ENCODE measurements at regions not wholly inside any gene's neighbourhood (a gene's known extent, or its start where the extent isn't known, plus 50 kb on each side); places are given as distances from the start of the nearest gene placed in this dataset.

- Histone ChIP-seq H3K27ac (replicated peaks; ENCODE audit: low read length) (no peak overlapping the region), H2BK5ac (ENCODE audit: low read length) (no peak overlapping the region), H3K79me1 (ENCODE audit: low read depth, low read length) (no peaks in the 10 kb centered on the region), H3K23ac (ENCODE audit: low read depth, low read length, poor library complexity) (no peak overlapping the region), H3K4me1 (ENCODE audit: control insufficient read depth in 2 of 2, insufficient read depth in 1 of 2, low read depth in 1 of 2, low read length in 2 of 2) (no peaks in the 10 kb centered on the region), H2BK15ac (ENCODE audit: low read length) (no peak overlapping the region), H2BK120ac (ENCODE audit: low read depth, low read length) (no peak overlapping the region), H2AFZ (ENCODE audit: low read length) (no peak overlapping the region), H3K4ac (ENCODE audit: low read length) (no peak overlapping the region), H3K36me3 (replicated peaks in 1 of 2; ENCODE audit: control insufficient read depth in 2 of 2, insufficient read depth in 2 of 2, low read length in 2 of 2) (no peaks in the 10 kb centered on the region), H2AK5ac (ENCODE audit: low read depth, low read length) (no peak overlapping the region), H3K4me2 (ENCODE audit: insufficient read depth, low read length, poor library complexity, severe bottlenecking) (no peak overlapping the region), H3K9ac (ENCODE audit: low read depth, low read length, poor library complexity) (no peak overlapping the region), H3K4me3 (ENCODE audit: low read length in 2 of 2) (no peak overlapping the region), H2BK12ac (ENCODE audit: low read length) (no peak overlapping the region), H4K8ac (ENCODE audit: low read depth, low read length) (no peak overlapping the region), H3K18ac (ENCODE audit: low read length) (no peak overlapping the region), H3K27me3 (ENCODE audit: control insufficient read depth in 3 of 3, insufficient read depth in 3 of 3, low read depth in 1 of 3, low read length in 3 of 3) (no peaks in the 10 kb centered on the region), H3K14ac (ENCODE audit: low read length) (no peak overlapping the region), H3K9me3 (replicated peaks in 1 of 2; ENCODE audit: control insufficient read depth in 2 of 2, insufficient read depth in 1 of 2, low read depth in 1 of 2, low read length in 2 of 2) (peaks cover 0 to 7% of the 10 kb centered on the region in 2 donors), H4K91ac (ENCODE audit: low read depth, low read length, poor library complexity) (no peak overlapping the region)
- WGBS, 2 donors (ENCODE audit: extremely low coverage in 2 of 2, insufficient read length in 2 of 2, insufficient replicate concordance in 1 of 2), result no CpG with 5 or more reads among the region's 1 CpG
- DNase-seq (ENCODE audit: low spot score), result no peak
These were observed 461.8 kb downstream of the RAP2B start for GRCh38 chr3:153623834-153624233.

GRCh38 chr3:153624310-153625030 lies 462.4 kb downstream of the RAP2B start:
- no peak overlapping the region for H3K9ac ChIP-seq (ENCODE audit: low read depth, low read length, poor library complexity)
- no CpG with 5 or more reads among the region's 6 CpGs for WGBS, 2 donors (ENCODE audit: extremely low coverage in 2 of 2, insufficient read length in 2 of 2, insufficient replicate concordance in 1 of 2)
- no peak overlapping the region for H2BK15ac ChIP-seq (ENCODE audit: low read length)
- no peak overlapping the region for H3K4me2 ChIP-seq (ENCODE audit: insufficient read depth, low read length, poor library complexity, severe bottlenecking)
- no peaks in the 10 kb centered on the region for H3K79me1 ChIP-seq (ENCODE audit: low read depth, low read length)
- no peak overlapping the region for H3K14ac ChIP-seq (ENCODE audit: low read length)
- H2AFZ ChIP-seq (ENCODE audit: low read length), result no peak overlapping the region
- H3K4ac ChIP-seq (ENCODE audit: low read length), result no peak overlapping the region
- H3K23ac ChIP-seq (ENCODE audit: low read depth, low read length, poor library complexity), result no peak overlapping the region
- H3K27me3 ChIP-seq (ENCODE audit: control insufficient read depth in 3 of 3, insufficient read depth in 3 of 3, low read depth in 1 of 3, low read length in 3 of 3), result no peaks in the 10 kb centered on the region
- no peak overlapping the region for H3K18ac ChIP-seq (ENCODE audit: low read length)
- H4K91ac ChIP-seq (ENCODE audit: low read depth, low read length, poor library complexity), result no peak overlapping the region
- no peak overlapping the region for H2AK5ac ChIP-seq (ENCODE audit: low read depth, low read length)
- H3K27ac ChIP-seq (replicated peaks; ENCODE audit: low read length), result no peak overlapping the region
- no peak for DNase-seq (ENCODE audit: low spot score)
- H3K4me1 ChIP-seq (ENCODE audit: control insufficient read depth in 2 of 2, insufficient read depth in 1 of 2, low read depth in 1 of 2, low read length in 2 of 2), result no peaks in the 10 kb centered on the region
- no peak overlapping the region for H2BK12ac ChIP-seq (ENCODE audit: low read length)
- H3K4me3 ChIP-seq (ENCODE audit: low read length in 2 of 2), result no peak overlapping the region
- no peaks in the 10 kb centered on the region for H3K36me3 ChIP-seq (replicated peaks in 1 of 2; ENCODE audit: control insufficient read depth in 2 of 2, insufficient read depth in 2 of 2, low read length in 2 of 2)
- H2BK5ac ChIP-seq (ENCODE audit: low read length), result no peak overlapping the region
- H4K8ac ChIP-seq (ENCODE audit: low read depth, low read length), result no peak overlapping the region
- no peak overlapping the region for H2BK120ac ChIP-seq (ENCODE audit: low read depth, low read length)
- H3K9me3 ChIP-seq (replicated peaks in 1 of 2; ENCODE audit: control insufficient read depth in 2 of 2, insufficient read depth in 1 of 2, low read depth in 1 of 2, low read length in 2 of 2), result peaks cover 0 to 7% of the 10 kb centered on the region in 2 donors

GRCh38 chr3:153625506-153625905 lies 463.5 kb downstream of the RAP2B start:
- Histone ChIP-seq H3K36me3 (replicated peaks in 1 of 2; ENCODE audit: control insufficient read depth in 2 of 2, insufficient read depth in 2 of 2, low read length in 2 of 2) (no peaks in the 10 kb centered on the region), H2BK15ac (ENCODE audit: low read length) (no peak overlapping the region), H2BK5ac (ENCODE audit: low read length) (no peak overlapping the region), H4K8ac (ENCODE audit: low read depth, low read length) (no peak overlapping the region), H3K4me3 (ENCODE audit: low read length in 2 of 2) (no peak overlapping the region), H3K9me3 (replicated peaks in 1 of 2; ENCODE audit: control insufficient read depth in 2 of 2, insufficient read depth in 1 of 2, low read depth in 1 of 2, low read length in 2 of 2) (peaks cover 0 to 4% of the 10 kb centered on the region in 2 donors), H2BK12ac (ENCODE audit: low read length) (no peak overlapping the region), H2AK5ac (ENCODE audit: low read depth, low read length) (no peak overlapping the region), H3K4ac (ENCODE audit: low read length) (no peak overlapping the region), H3K23ac (ENCODE audit: low read depth, low read length, poor library complexity) (no peak overlapping the region), H2BK120ac (ENCODE audit: low read depth, low read length) (no peak overlapping the region), H3K18ac (ENCODE audit: low read length) (no peak overlapping the region), H4K91ac (ENCODE audit: low read depth, low read length, poor library complexity) (no peak overlapping the region), H3K4me1 (ENCODE audit: control insufficient read depth in 2 of 2, insufficient read depth in 1 of 2, low read depth in 1 of 2, low read length in 2 of 2) (no peaks in the 10 kb centered on the region), H3K14ac (ENCODE audit: low read length) (no peak overlapping the region), H3K27me3 (ENCODE audit: control insufficient read depth in 3 of 3, insufficient read depth in 3 of 3, low read depth in 1 of 3, low read length in 3 of 3) (no peaks in the 10 kb centered on the region), H3K4me2 (ENCODE audit: insufficient read depth, low read length, poor library complexity, severe bottlenecking) (no peak overlapping the region), H3K27ac (replicated peaks; ENCODE audit: low read length) (no peak overlapping the region), H2AFZ (ENCODE audit: low read length) (no peak overlapping the region), H3K79me1 (ENCODE audit: low read depth, low read length) (no peaks in the 10 kb centered on the region), H3K9ac (ENCODE audit: low read depth, low read length, poor library complexity) (no peak overlapping the region)
- 100% methylated on average over 1 of the region's 3 CpGs; no CpG with 5 or more reads in 1 of the 2 donors for WGBS, 2 donors (ENCODE audit: extremely low coverage in 2 of 2, insufficient read length in 2 of 2, insufficient replicate concordance in 1 of 2)
- DNase-seq (ENCODE audit: low spot score), result no peak

- WGBS, 2 donors (ENCODE audit: extremely low coverage in 2 of 2, insufficient read length in 2 of 2, insufficient replicate concordance in 1 of 2), result no CpG with 5 or more reads among the region's 2 CpGs
- Histone ChIP-seq H2AK5ac (ENCODE audit: low read depth, low read length) (no peak overlapping the region), H3K23ac (ENCODE audit: low read depth, low read length, poor library complexity) (no peak overlapping the region), H2BK12ac (ENCODE audit: low read length) (no peak overlapping the region), H3K36me3 (replicated peaks in 1 of 2; ENCODE audit: control insufficient read depth in 2 of 2, insufficient read depth in 2 of 2, low read length in 2 of 2) (no peaks in the 10 kb centered on the region), H3K27ac (replicated peaks; ENCODE audit: low read length) (no peak overlapping the region), H3K18ac (ENCODE audit: low read length) (no peak overlapping the region), H2AFZ (ENCODE audit: low read length) (no peak overlapping the region), H3K9me3 (replicated peaks in 1 of 2; ENCODE audit: control insufficient read depth in 2 of 2, insufficient read depth in 1 of 2, low read depth in 1 of 2, low read length in 2 of 2) (no peaks in the 10 kb centered on the region), H3K4me1 (ENCODE audit: control insufficient read depth in 2 of 2, insufficient read depth in 1 of 2, low read depth in 1 of 2, low read length in 2 of 2) (no peaks in the 10 kb centered on the region), H2BK15ac (ENCODE audit: low read length) (no peak overlapping the region), H4K91ac (ENCODE audit: low read depth, low read length, poor library complexity) (no peak overlapping the region), H3K4me3 (ENCODE audit: low read length in 2 of 2) (no peak overlapping the region), H3K9ac (ENCODE audit: low read depth, low read length, poor library complexity) (no peak overlapping the region), H4K8ac (ENCODE audit: low read depth, low read length) (no peak overlapping the region), H3K14ac (ENCODE audit: low read length) (no peak overlapping the region), H3K4me2 (ENCODE audit: insufficient read depth, low read length, poor library complexity, severe bottlenecking) (no peak overlapping the region), H3K79me1 (ENCODE audit: low read depth, low read length) (no peaks in the 10 kb centered on the region), H2BK5ac (ENCODE audit: low read length) (no peak overlapping the region), H3K27me3 (ENCODE audit: control insufficient read depth in 3 of 3, insufficient read depth in 3 of 3, low read depth in 1 of 3, low read length in 3 of 3) (no peaks in the 10 kb centered on the region), H3K4ac (ENCODE audit: low read length) (no peak overlapping the region), H2BK120ac (ENCODE audit: low read depth, low read length) (no peak overlapping the region)
- DNase-seq (ENCODE audit: low spot score), result no peak
These were observed 464.1 kb downstream of the RAP2B start for GRCh38 chr3:153626158-153626557.
